PC-3 (cell line): ENCODE measurements at regions not wholly inside any gene's neighbourhood (a gene's known extent, or its start where the extent isn't known, plus 50 kb on each side); places are given as distances from the start of the nearest gene placed in this dataset.

Source experiments
- CTCF ChIP-seq: fragments of 300-600 bp; sonication (generic); conservative IDR thresholded peaks from 2 replicates; pipeline ENCODE4 v1.5.1; 2017; ENCODE audit warnings: antibody characterized with exemption, low read depth, mild to moderate bottlenecking, low read length
- EZH2 ChIP-seq: fragments of 300-600 bp; sonication (generic); IDR thresholded peaks from one replicate; pipeline ENCODE4 v1.6.1; 2017; ENCODE audit warnings: antibody characterized with exemption, mild to moderate bottlenecking, low read length; ENCODE audit not compliant: unreplicated experiment
- EZH2phosphoT487 ChIP-seq: fragments of 300-600 bp; sonication (generic); IDR thresholded peaks from 2 replicates; pipeline ENCODE4 v1.6.1; 2018; ENCODE audit warnings: mild to moderate bottlenecking, antibody characterized with exemption, low read length, borderline replicate concordance

GRCh38 chr5:20469390-20469789 lies 481.4 kb upstream of the CDH18 start:
- TF ChIP-seq CTCF (no peak; the same call in 1 of the 2 replicates), EZH2 (no peak), EZH2phosphoT487 (no peak)
